Neural crest cell (in vitro differentiated cells): ENCODE measurements at regions not wholly inside any gene's neighbourhood (a gene's known extent, or its start where the extent isn't known, plus 50 kb on each side); places are given as distances from the start of the nearest gene placed in this dataset.
A peak's percentile ranks its signal among the peaks of the same experiment; 100 is the strongest.

Source experiments
- DNase-seq: peaks from one replicate; pipeline ENCODE4 v3.0.0; 2021; ENCODE audit warnings: low read depth, mixed read lengths, low spot score
- H3K27ac Mint-ChIP-seq: one replicate; pipeline ENCODE4 v1.8.0; 2021; ENCODE audit warnings: mild to moderate bottlenecking, mixed read lengths; ENCODE audit not compliant: unreplicated experiment
- H3K27me3 Mint-ChIP-seq: 2 replicates; pipeline ENCODE4 v1.8.0; 2021; ENCODE audit warnings: low read depth, mild to moderate bottlenecking, mixed read lengths
- H3K36me3 Mint-ChIP-seq: 2 replicates; pipeline ENCODE4 v1.8.0; 2021; ENCODE audit warnings: low read depth, mild to moderate bottlenecking, mixed read lengths
- H3K4me1 Mint-ChIP-seq: 2 replicates; pipeline ENCODE4 v1.8.0; 2021; ENCODE audit warnings: mixed read lengths
- H3K4me3 Mint-ChIP-seq: one replicate; pipeline ENCODE4 v1.8.0; 2021; ENCODE audit warnings: mild to moderate bottlenecking, mixed read lengths
- H3K9me3 Mint-ChIP-seq: 2 replicates; pipeline ENCODE4 v1.8.0; 2021; ENCODE audit warnings: mixed read lengths
- TF ChIP-seq, protein P1 (sequence below): fragments of 200-600 bp; sonication (generic); conservative IDR thresholded peaks from 2 replicates; pipeline ENCODE4 v1.5.0; 2021; ENCODE audit warnings: antibody characterized with exemption, mild to moderate bottlenecking

DNA sequence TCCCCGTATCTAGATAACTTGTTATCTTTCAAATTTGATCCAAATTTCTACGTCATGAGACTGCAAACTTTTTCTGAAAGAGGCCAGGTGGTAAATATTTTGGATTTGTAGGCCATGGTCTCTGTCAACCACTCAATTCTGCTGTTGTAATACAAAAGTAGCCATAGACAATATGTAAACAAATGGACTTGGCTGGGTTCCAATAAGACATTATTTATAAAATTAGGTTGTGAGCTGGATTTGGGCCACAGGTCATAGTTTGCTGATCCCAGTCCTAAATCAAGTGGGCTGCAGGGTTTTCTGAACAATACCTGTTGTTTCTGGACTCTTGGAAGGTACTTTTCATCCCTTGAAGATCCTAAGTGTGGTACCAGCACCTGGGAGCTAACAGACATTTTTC is 1178.0 kb downstream of the SORCS1 start:
- TF ChIP-seq, protein P1, sequence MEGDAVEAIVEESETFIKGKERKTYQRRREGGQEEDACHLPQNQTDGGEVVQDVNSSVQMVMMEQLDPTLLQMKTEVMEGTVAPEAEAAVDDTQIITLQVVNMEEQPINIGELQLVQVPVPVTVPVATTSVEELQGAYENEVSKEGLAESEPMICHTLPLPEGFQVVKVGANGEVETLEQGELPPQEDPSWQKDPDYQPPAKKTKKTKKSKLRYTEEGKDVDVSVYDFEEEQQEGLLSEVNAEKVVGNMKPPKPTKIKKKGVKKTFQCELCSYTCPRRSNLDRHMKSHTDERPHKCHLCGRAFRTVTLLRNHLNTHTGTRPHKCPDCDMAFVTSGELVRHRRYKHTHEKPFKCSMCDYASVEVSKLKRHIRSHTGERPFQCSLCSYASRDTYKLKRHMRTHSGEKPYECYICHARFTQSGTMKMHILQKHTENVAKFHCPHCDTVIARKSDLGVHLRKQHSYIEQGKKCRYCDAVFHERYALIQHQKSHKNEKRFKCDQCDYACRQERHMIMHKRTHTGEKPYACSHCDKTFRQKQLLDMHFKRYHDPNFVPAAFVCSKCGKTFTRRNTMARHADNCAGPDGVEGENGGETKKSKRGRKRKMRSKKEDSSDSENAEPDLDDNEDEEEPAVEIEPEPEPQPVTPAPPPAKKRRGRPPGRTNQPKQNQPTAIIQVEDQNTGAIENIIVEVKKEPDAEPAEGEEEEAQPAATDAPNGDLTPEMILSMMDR: no peak
- H3K36me3 Mint-ChIP-seq: no peaks in the 10 kb centered on the region
- no peaks in the 10 kb centered on the region for H3K9me3 Mint-ChIP-seq
- no peak overlapping the region for H3K27ac Mint-ChIP-seq
- peaks cover 4% of the 10 kb centered on the region for H3K4me1 Mint-ChIP-seq
- H3K4me3 Mint-ChIP-seq: no peak overlapping the region
- no peak for DNase-seq
- H3K27me3 Mint-ChIP-seq: no peaks in the 10 kb centered on the region

DNA sequence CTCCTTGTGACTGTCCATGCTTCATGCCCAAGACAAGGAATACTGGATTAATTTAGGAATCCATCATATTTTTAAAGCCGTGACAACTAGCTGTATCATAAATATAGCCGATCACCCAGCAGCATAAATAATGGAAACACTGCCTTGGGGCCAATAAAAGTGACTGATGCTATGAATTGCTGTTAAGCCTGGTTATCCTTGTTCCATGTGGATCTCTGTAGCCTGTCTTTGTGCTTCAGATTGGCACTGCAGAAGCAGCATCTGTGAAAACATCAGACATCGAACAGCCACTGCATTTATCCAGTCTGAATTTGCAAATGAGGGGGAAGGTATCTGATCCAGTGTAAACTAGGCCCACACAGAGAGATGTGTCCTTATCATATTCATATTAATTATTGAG is 1181.8 kb downstream of the SORCS1 start:
- Mint-ChIP-seq H3K36me3 (no peaks in the 10 kb centered on the region), H3K27ac (no peak overlapping the region), H3K9me3 (no peaks in the 10 kb centered on the region), H3K4me3 (no peak overlapping the region), H3K4me1 (peaks cover 4% of the 10 kb centered on the region), H3K27me3 (no peaks in the 10 kb centered on the region)
- TF ChIP-seq, protein P1: no peak
- DNase-seq: no peak

DNA sequence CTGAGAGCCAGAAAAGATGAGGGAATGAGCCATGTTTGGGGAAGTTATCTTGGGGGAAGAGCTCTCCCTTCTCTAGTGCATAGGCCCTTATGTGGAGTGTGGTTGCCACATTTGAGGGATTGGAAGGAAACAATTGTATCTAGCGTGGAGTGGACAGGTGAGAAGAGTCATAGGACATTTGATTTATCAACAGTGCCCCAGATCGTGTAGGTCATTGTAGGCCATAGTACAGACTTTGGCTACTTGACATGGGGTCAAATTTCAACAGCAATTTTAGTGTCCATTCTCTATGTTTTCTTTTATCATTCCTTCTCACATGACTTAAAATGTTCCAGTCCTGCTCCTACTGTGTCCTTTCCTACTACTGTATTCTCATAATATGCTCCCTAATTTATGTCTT is 1182.8 kb downstream of the SORCS1 start:
- Mint-ChIP-seq H3K27ac (no peak overlapping the region), H3K4me1 (peaks cover 4% of the 10 kb centered on the region), H3K9me3 (no peaks in the 10 kb centered on the region), H3K4me3 (no peak overlapping the region), H3K36me3 (no peaks in the 10 kb centered on the region), H3K27me3 (no peaks in the 10 kb centered on the region)
- TF ChIP-seq, protein P1: no peak
- no peak for DNase-seq

DNA sequence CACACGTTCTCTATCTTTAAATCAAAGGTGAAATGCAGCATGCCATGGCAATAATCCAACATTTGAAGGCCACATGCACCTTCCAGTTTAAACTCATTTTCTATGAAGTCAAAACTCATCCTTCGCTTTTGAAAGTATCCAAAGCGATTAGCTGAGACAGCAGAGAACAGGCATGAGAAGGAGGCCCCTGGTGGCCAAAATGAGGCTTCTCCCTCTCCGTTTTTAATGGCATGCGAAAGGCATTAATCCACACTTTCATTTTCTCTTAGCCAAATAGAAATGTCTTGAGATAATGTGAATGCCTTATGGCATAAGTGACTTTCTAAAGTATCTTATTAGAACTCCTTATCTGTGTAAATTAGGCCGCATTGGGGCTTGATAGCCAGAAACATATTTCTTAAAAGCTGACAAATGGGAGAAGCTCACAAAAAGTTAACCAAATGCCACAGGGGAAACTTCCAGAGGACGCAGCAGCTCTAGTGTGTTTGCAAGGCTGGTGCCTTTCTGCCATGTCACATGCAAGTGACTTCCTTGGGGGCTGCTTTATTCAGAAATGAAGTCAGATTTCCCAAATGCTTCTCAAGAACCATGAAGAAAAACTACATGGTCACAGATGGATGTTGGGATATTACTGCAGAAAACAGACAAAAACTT is 1189.6 kb downstream of the SORCS1 start:
- DNase-seq: peak; percentile 20
- Mint-ChIP-seq H3K9me3 (peaks cover 2% of the 10 kb centered on the region), H3K4me1 (peaks cover 31% of the 10 kb centered on the region), H3K27ac (peak overlapping the region; percentile 48), H3K36me3 (no peaks in the 10 kb centered on the region), H3K4me3 (no peak overlapping the region), H3K27me3 (no peaks in the 10 kb centered on the region)
- TF ChIP-seq, protein P1: peak; percentile 75

DNA sequence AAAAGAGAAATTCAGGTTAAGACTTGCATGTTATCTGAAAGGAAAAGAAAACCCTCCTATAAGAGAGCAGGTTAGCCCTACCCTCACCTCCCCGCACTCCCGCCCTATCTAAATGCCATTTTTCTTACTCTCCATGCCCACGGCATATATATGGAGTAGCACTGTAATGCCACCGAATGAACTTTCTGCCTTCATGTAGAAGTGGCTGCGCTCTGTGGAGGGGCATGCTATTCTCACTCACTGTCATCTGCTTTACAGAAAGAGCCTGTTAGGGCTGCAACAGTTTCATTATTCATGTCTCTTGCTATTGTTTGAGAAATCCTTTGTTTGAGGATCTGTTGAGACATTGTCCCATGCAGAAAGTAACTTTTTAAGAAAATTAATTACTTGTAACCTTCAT is 1190.6 kb downstream of the SORCS1 start:
- Mint-ChIP-seq H3K9me3 (peaks cover 2% of the 10 kb centered on the region), H3K27me3 (no peaks in the 10 kb centered on the region), H3K4me1 (peaks cover 38% of the 10 kb centered on the region), H3K4me3 (no peak overlapping the region), H3K36me3 (no peaks in the 10 kb centered on the region), H3K27ac (peak overlapping the region; percentile 81)
- no peak for DNase-seq
- TF ChIP-seq, protein P1: no peak
